ENCODE measurements at regions not wholly inside any gene's neighbourhood (a gene's known extent, or its start where the extent isn't known, plus 50 kb on each side); places are given as distances from the start of the nearest gene placed in this dataset.

DNA sequence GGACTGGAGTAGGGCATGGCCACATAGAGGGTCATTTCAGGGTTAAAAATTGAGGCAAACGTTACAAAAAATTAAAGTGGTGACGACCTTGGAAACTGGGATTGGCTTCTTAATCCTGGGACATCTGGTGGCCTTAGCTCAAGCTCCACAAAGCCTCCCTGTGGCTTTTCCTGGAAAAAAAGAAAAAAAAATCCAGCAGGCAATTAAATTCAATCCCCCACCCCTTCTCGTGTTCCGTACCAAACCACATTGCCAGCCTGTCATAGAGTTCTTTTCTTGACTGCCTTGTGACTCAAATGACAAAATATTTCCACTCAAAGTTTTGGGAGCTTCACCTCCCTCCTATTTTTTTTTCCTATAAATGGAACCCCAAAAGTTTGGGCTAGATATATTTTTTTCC, 195.6 kb downstream of the HRH4 start:
- no peak overlapping the region for H3K14ac ChIP-seq (ENCODE audit: insufficient read depth, low read length)
- no peak overlapping the region for H3K4me2 ChIP-seq (ENCODE audit: insufficient read depth, insufficient read length, low read length)
- no peak overlapping the region for H2BK120ac ChIP-seq (ENCODE audit: low read depth, low read length, poor library complexity, severe bottlenecking)
- H3K9ac ChIP-seq (ENCODE audit: extremely low read depth, insufficient read length, low read length) = no peak overlapping the region
- no CpG with 5 or more reads among the region's 4 CpGs for WGBS (ENCODE audit: extremely low coverage, insufficient read length, low lambda C conversion rate)
- Mint-ChIP-seq H3K4me1 (peaks cover 3 to 15% of the 10 kb centered on the region in 2 experiments; a peak in 1 of 4 replicates), H3K9me3 (peaks cover 4 to 5% of the 10 kb centered on the region in 2 experiments; a peak in 3 of 5 replicates), H3K27ac (no peak overlapping the region; a peak in 1 of 7 replicates), H3K36me3 (ENCODE audit: insufficient read depth in 1 of 3, low read depth in 3 of 3) (no peaks in the 10 kb centered on the region), H3K4me3 (no peak overlapping the region), H3K27me3 (ENCODE audit: low read depth) (no peaks in the 10 kb centered on the region)
- no peak overlapping the region for H3K18ac ChIP-seq (ENCODE audit: insufficient read length, low read depth, low read length)
- H3T11ph ChIP-seq (ENCODE audit: low read length) = no peak overlapping the region
- no peak overlapping the region for H2AFZ ChIP-seq (ENCODE audit: low read length)
- H3K9me3 ChIP-seq (ENCODE audit: control insufficient read depth, low read depth, low read length) = no peaks in the 10 kb centered on the region
- no peak overlapping the region for H4K5ac ChIP-seq (ENCODE audit: insufficient read length, low read depth, low read length)
- no peak overlapping the region for H3K4ac ChIP-seq (ENCODE audit: low read depth, low read length)
- H3K79me1 ChIP-seq (ENCODE audit: insufficient read depth, low read depth, low read length, poor library complexity, severe bottlenecking) = no peaks in the 10 kb centered on the region
- H4K8ac ChIP-seq (replicated peaks; ENCODE audit: insufficient read length, low read depth, low read length) = no peak overlapping the region
- no peak overlapping the region for H2AK5ac ChIP-seq (ENCODE audit: insufficient read length, low read length)
- H3K23me2 ChIP-seq (ENCODE audit: insufficient read length, low read depth, low read length, poor library complexity, severe bottlenecking) = no peaks in the 10 kb centered on the region
- no peak overlapping the region for H3K23ac ChIP-seq (ENCODE audit: insufficient read length, low read depth, low read length)
- TF ChIP-seq CTCF (conservative IDR thresholded peaks at IDR 0.05) = no peak
- H4K20me1 ChIP-seq (ENCODE audit: control insufficient read depth, insufficient read depth, insufficient read length) = no peaks in the 10 kb centered on the region
- H3K79me2 ChIP-seq (ENCODE audit: insufficient read depth, low read length) = no peaks in the 10 kb centered on the region
- no peak overlapping the region for H2BK12ac ChIP-seq (ENCODE audit: insufficient read length, low read depth, low read length)
- no peaks in the 10 kb centered on the region for H3K27me3 ChIP-seq (ENCODE audit: insufficient read depth, low read length)
- H2BK20ac ChIP-seq (ENCODE audit: low read depth, low read length, poor library complexity, severe bottlenecking) = no peak overlapping the region
- no peak for DNase-seq
- no peak overlapping the region for H3K56ac ChIP-seq (ENCODE audit: insufficient read length, low read depth, low read length)
- H2BK5ac ChIP-seq (ENCODE audit: insufficient read length, low read length) = no peak overlapping the region
- H3K27ac ChIP-seq (ENCODE audit: insufficient read length, low read depth, low read length) = no peak overlapping the region
- H2BK15ac ChIP-seq (ENCODE audit: low read depth, low read length) = no peak overlapping the region
- no peaks in the 10 kb centered on the region for H3K4me1 ChIP-seq (ENCODE audit: insufficient read depth, low read length)
- H4K91ac ChIP-seq (ENCODE audit: insufficient read length, low read depth, low read length) = no peak overlapping the region
